GM19397 (cell line): ENCODE measurements at regions not wholly inside any gene's neighbourhood (a gene's known extent, or its start where the extent isn't known, plus 50 kb on each side); places are given as distances from the start of the nearest gene placed in this dataset.

Experiments
- ATAC-seq: cut with Tn5 transposase; IDR thresholded peaks from one replicate; pipeline ENCODE4 v1.9.1; 2021; ENCODE audit warnings: mild to moderate bottlenecking, moderate library complexity; ENCODE audit not compliant: unreplicated experiment

GRCh38 chr1:239268007-239268406 is 118.4 kb upstream of the CHRM3 start:
- no peak for ATAC-seq

DNA sequence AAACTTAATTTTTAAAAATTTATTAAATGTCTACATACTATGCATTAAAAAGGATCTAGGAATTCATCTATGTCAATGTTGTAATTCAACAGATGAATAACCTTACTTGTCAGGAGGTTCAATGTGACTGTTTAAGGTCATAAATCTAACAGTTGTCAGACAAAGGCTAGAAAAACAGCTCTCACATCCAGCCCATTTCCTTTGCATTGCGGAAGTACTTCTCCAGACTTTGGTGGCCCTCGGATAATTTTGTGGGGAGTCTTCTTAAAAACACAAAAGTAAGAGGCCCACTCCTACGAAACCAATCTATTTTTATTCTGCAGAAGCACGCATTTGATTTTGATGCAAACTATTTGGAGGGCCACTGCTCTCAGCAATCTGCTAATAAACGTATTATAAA is 122.6 kb upstream of the CHRM3 start:
- ATAC-seq = no peak

GRCh38 chr1:239262538-239262937 is 123.8 kb upstream of the CHRM3 start:
- no peak for ATAC-seq

DNA sequence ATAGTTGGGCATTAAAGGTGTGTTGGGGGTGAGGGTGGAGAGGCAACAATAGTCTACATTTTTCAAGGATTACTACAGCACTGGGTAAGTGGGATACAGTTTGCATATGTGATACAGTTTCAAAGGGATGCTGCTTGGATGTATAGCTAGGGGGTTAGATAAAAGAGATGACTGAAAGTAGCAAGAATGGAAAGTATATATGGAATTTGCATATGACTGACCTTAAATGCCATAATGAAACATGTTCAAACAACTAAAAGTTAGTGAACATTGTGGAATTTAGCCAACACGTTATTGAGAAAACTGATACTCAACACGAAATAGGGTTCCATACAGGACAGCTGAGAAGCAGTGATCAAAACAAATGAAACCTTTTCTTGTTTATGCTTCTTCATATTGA is 124.8 kb upstream of the CHRM3 start:
- ATAC-seq = no peak

- no peak for ATAC-seq
These were observed 125.5 kb upstream of the CHRM3 start for GRCh38 chr1:239260842-239261241.

DNA sequence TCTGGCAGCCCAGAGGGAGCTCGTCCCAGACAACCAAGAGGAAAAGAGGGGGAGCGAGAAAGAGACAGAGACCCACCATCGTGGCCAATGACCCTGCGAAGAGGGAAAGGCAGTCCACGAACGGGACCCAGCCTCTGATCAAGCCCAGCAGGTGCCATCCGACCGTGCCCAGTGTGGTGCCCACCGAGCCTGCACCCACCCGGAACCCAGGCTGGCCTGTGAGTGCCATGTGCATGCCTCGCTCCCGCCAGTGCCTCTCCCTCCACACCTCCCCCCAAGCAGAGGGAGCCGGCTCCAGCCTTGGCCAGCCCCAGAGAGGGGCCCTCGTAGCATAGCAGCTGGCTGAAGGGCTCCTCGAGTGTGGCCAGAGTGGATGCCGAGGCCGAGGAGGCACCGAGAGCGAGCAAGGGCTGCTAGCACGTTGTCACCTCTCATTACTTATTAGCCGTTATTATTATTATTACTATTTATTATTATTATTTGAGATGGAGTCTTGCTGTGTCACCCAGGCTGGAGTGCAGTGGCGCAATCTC is 130.7 kb upstream of the CHRM3 start:
- ATAC-seq = no peak

- no peak for ATAC-seq
These were observed 131.4 kb upstream of the CHRM3 start for GRCh38 chr1:239254999-239255398.

GRCh38 chr1:239253032-239253431 is 133.3 kb upstream of the CHRM3 start:
- ATAC-seq = no peak

- no peak for ATAC-seq
These were observed 135.9 kb upstream of the CHRM3 start for GRCh38 chr1:239250353-239251035.

GRCh38 chr1:239247285-239247684 is 139.1 kb upstream of the CHRM3 start:
- ATAC-seq = no peak

GRCh38 chr1:239244084-239244483 is 142.3 kb upstream of the CHRM3 start:
- no peak for ATAC-seq

DNA sequence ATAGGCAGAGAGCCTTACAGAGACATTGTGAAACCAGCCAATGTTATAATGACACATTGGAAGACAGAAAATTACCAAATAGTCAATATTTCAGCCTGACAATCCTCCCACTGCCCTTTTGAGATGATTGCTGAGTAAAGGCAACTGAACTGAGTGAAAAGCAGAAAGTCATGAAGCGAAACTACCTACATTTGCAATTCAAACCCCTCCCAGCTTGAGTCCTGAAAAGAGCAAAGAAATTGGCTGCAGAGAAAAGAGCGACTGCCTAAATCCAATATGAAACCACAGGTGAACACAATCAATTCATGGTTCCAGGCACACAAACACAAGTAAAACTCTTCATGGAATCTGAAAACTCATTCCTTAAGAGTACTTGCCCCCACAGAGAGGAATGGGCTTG is 143.4 kb upstream of the CHRM3 start:
- no peak for ATAC-seq

DNA sequence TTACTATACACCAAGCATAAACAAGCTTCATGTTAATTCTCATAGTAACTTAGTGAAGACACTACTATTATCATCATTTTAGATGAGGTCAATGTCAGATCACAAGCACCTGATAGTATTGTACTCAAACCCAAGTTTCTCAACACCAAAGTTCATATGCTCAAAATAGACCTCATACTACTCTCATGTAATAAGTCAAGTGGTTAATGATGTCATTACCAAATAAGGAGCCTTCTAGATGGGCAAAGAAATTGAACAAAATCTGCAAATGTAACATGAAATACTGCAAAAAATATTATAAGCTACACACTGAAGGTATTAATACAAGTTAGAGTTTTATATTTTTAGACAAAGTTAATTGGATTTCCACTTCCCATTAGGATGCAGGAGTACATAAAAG is 144.0 kb upstream of the CHRM3 start:
- ATAC-seq = no peak

DNA sequence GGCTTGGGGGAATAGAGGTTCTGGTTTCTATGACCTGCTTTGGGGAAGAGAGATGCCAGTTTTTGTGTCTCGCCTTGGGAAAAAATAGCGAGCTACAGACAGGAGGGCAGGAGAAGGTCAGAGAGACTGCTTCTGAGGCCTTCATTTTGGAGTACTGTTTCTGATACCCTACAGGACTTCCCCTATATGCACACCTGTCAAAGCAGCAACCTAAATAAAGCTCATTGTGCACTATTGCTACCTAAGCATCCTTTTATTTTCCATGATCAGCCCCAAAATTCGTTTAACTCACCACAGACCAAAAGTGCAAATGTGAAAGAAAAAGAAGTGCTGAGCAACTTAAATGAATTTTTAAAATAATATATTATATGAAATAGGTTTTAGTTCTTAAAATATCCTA is 145.6 kb upstream of the CHRM3 start:
- ATAC-seq = no peak

GRCh38 chr1:239239529-239239928 is 146.8 kb upstream of the CHRM3 start:
- no peak for ATAC-seq

DNA sequence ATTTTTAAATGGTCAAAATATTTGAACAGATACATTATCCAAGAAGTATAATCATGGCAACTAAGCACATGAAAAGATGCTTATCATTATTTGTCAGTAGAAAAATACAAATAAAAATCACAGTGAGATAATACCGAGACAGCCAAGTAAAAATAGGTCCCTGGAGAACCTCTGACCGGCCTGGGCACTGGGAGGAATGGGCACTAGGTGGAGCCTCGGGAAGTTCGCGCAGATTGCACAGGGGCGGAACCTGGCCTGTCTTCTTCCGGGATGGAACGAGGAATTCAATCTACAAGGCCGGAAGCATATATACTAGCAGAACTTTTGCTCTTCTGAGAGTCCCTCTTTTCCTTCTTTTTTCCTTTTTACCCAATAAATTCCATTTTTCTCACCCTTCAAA is 148.5 kb upstream of the CHRM3 start:
- ATAC-seq = no peak

DNA sequence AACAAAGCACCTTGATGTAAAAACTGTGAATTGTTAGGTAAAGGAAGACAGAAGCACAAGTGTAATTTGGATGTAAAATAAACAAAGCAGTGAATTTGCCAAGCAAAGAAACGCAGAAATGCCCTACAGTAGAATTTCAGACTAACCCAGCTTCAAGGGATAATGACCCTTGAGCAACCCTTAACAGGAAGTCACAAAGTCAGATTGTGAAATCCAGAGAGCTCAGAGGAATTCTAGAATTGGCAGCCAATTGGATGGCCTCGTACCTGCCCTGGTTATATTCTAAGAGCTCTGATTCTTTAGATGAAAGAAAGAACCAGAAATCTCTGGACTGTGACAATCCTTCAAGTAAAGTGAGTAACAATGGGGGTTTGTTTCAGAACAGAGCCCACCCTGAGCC is 152.7 kb upstream of the CHRM3 start:
- no peak for ATAC-seq

DNA sequence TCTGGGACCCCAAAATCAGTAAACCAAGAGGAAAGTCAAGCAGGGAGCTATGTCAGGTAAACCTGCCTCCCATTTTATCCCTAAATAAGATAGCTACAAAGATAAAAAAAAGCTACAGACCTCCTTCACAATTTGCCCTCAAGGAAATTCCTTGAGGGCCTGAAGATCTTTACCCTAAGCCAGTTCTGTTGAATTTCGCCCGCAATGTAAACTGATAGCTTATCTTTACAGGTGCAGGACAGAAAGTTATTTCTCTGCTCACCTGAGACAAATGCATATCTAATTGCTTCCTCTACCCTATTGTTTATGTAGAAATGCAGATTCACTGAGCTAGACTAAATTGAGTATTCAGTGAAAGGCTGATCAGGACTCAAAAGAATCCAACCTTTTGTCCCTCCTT is 153.4 kb upstream of the CHRM3 start:
- no peak for ATAC-seq

DNA sequence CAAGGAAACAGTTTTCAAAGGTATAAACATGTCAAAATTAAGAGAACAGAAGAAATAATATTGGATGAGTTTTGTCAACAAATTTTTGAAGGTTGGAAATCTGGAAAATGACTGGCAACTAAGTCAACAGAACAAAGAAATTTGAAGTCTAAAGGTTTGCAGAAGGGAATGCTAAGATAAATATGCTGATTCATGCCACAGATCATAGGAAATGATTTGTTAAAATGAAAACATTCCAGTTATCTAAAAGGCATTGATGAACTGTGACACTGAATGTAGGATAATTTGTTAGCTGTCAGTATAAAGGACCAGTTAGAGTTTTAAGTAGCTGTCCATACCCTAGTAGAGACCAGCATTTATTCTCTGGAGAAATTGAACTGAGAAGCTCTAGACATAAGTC is 157.9 kb upstream of the CHRM3 start:
- ATAC-seq = no peak

DNA sequence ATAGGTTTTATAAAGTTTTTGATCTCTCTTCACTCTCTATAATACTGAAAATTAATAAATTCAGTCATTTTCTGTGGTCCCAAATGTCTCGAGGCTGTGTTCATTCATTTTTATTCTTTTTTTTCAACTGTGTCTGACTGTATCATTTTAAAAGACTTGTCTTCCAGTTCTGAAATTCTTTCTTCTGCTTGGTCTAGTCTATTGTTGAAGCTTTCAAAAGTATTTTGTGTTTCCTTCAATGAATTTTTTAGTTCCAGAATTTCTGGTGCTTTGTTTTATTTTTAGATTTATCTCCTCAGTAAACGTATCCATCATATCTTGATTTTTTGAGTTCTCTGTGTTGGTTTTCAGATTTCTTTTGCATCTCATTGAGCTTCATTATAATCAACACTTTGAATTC is 161.0 kb upstream of the CHRM3 start:
- no peak for ATAC-seq

DNA sequence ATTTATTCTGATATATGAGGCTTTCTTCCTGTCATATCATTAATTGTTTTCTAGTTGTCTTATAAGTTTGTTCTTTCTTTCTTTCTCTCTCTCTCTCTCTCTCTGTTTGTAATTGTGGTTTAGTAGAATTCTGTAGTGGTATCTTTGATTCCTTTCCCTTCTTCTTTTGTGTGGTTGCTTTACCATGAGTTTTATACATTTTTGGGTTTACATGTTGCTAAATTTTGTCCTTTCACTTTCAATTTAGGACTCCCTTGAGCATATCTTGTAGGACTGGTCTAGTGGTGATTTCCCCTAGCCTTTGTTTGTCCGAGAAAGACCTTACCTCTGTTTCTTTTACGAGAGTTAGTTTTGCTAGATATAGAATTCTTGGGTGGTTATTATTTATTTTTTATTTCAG is 162.3 kb upstream of the CHRM3 start:
- no peak for ATAC-seq

DNA sequence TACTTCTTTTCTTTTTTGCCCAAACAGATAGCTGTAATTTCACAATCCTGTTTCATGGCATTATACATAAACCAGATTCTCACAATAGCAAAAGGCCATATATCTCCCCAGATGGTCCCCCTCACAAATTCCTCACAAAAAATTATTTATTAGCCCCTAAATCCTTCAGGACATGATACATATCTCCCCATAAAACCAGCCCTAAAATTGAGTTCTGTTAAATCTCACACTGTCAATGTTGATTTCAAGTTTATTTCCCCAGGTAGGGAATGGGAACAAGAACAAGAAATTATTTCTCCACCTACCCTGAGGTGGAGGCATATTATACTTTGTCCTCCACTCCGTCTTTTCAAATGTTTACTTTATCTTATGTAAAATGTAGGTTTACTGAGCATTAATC is 163.4 kb upstream of the CHRM3 start:
- ATAC-seq = no peak

DNA sequence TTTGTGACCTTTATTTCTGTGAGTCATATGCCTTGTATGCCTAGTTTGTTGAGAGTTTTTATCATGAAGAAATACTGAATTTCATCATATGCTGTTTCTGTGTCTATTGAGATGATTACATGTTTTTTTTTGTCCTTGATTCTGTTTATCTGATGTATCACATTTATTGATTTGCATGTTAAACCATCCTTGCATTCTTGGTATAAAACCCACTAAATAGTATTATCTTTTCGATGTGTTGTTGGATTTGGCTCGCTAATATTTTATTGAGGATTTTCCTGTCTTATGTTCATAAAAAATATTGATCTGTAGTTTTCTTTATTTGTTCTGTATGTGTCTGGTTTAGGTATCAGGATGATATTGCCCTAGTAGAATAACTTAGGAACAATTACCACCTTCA is 164.7 kb upstream of the CHRM3 start:
- no peak for ATAC-seq
